Peyer's patch (tissue), 4 donors: ENCODE measurements at regions not wholly inside any gene's neighbourhood (a gene's known extent, or its start where the extent isn't known, plus 50 kb on each side); places are given as distances from the start of the nearest gene placed in this dataset.

Source experiments
- POLR2A ChIP-seq, 2 donors: fragments of 450-650 bp; IDR thresholded peaks; one replicate each; pipeline ENCODE4 v1.5.1; 2017; ENCODE audit warnings: antibody characterized with exemption in 2 of 2, mild to moderate bottlenecking in 2 of 2, moderate library complexity in 2 of 2
- TF ChIP-seq, protein P1 (sequence below), 6 experiments: fragments of 450-650 bp in 4 of 6; fragments of 200-600 bp in 2 of 6; sonication (generic) in 1 of 6; IDR thresholded peaks; one replicate each; pipeline ENCODE4 v1.5.1; 2017 to 2019; ENCODE audit warnings: antibody characterized with exemption in 6 of 6, mild to moderate bottlenecking in 3 of 6, moderate library complexity in 1 of 6

GRCh38 chr1:172940174-172940855 lies 110.4 kb downstream of the TNFSF18 start:
- no peak for TF ChIP-seq POLR2A (IDR thresholded peaks at IDR 0.05)
- TF ChIP-seq, protein P1, sequence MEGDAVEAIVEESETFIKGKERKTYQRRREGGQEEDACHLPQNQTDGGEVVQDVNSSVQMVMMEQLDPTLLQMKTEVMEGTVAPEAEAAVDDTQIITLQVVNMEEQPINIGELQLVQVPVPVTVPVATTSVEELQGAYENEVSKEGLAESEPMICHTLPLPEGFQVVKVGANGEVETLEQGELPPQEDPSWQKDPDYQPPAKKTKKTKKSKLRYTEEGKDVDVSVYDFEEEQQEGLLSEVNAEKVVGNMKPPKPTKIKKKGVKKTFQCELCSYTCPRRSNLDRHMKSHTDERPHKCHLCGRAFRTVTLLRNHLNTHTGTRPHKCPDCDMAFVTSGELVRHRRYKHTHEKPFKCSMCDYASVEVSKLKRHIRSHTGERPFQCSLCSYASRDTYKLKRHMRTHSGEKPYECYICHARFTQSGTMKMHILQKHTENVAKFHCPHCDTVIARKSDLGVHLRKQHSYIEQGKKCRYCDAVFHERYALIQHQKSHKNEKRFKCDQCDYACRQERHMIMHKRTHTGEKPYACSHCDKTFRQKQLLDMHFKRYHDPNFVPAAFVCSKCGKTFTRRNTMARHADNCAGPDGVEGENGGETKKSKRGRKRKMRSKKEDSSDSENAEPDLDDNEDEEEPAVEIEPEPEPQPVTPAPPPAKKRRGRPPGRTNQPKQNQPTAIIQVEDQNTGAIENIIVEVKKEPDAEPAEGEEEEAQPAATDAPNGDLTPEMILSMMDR (IDR thresholded peaks at IDR 0.05) = no peak
